AG04450 (cell line): ENCODE measurements at regions not wholly inside any gene's neighbourhood (a gene's known extent, or its start where the extent isn't known, plus 50 kb on each side); places are given as distances from the start of the nearest gene placed in this dataset.

Source experiments
- CTCF ChIA-PET: fragments of 300-600, 350-600 bp; formaldehyde crosslinking; extraction: SDS; loops from one replicate; lab custom pipeline; 2022; ENCODE audit warnings: antibody characterized with exemption, inconsistent platforms; lab: Charles Lee
- POLR2A ChIA-PET: fragments of 350-600 bp; formaldehyde crosslinking; extraction: SDS; loops from one replicate; lab custom pipeline; 2021; ENCODE audit warnings: antibody characterized with exemption, inconsistent platforms; lab: Yijun Ruan, JAX
- DNase-seq: peaks from one replicate; pipeline ENCODE4 v3.0.0-alpha.2; 2011; ENCODE audit warnings: low read depth, low spot score
- H3K27ac ChIP-seq: one replicate; pipeline ENCODE4 v1.5.1; 2012; ENCODE audit warnings: low read depth, low read length, control low read depth
- H3K27me3 ChIP-seq: one replicate; pipeline ENCODE4 v1.6.0; 2012; ENCODE audit warnings: low read length; ENCODE audit not compliant: control insufficient read depth, insufficient read depth
- H3K4me3 ChIP-seq: 2 replicates; pipeline ENCODE4 v1.5.1; 2011; ENCODE audit warnings: mild to moderate bottlenecking, low read depth, low read length, control low read depth
- H3K9me3 ChIP-seq: 2 replicates; pipeline ENCODE4 v1.5.1; 2012; ENCODE audit warnings: low read length; ENCODE audit not compliant: control insufficient read depth, insufficient read depth
- CTCF ChIP-seq: IDR thresholded peaks from 2 replicates; pipeline ENCODE4 v1.5.1; 2011; ENCODE audit warnings: low read depth, low read length, control low read depth, inconsistent platforms

DNA sequence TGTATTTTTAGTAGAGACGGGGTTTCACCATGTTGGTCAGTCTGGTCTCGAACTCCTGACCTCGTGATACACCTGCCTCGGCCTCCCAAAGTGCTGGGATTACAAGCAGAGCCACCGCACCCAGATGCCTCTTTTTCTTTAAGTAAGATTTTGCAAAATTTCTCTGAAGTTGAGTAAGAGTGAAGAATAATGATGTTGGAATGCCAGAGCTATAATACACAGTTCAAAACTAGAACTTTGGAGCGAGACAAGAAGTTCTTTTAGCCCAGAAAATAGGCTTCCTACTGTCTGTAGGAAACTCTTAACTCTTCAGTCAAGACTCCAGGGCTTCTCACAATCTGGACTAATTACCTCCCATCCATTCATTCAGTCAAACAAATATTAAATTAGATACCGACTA lies 51.4 kb downstream of the MARCHF4 start:
- H3K4me3 ChIP-seq = no peak overlapping the region
- H3K27me3 ChIP-seq = no peaks in the 10 kb centered on the region
- ChIA-PET CTCF (interaction anchor here (0.8 kb wide), 1 partner anchor 84 kb away, joined by 4 read pairs; no protein-coding TSS in a partner anchor), POLR2A (interaction anchor here (0.7 to 1.4 kb wide), 3 partner anchors 18 to 52 kb away, joined by 3 to 8 read pairs (median 3); no protein-coding TSS in a partner anchor)
- no peak for TF ChIP-seq CTCF
- no peak overlapping the region for H3K27ac ChIP-seq
- no peak for DNase-seq
- no peaks in the 10 kb centered on the region for H3K9me3 ChIP-seq

DNA sequence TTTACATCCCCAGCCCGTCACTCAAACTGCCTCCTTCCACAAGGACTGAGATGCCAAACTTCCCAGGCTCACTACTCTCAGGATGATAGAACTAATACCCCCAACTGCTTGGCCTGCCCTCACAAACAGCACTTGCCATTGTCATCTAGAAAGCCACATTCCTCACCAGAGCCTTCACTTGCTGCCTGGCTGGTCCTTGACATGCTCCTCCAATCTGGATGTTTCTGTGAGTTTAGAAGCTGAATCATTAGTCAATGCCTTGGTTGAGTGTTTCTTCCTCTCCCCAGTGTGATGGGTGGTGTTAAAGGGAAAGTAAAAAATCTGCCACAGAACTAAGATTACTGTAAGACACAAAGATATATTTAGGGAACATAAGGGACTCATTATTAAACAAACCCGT lies 52.5 kb downstream of the MARCHF4 start:
- H3K4me3 ChIP-seq = no peak overlapping the region
- TF ChIP-seq CTCF = no peak
- no peaks in the 10 kb centered on the region for H3K27me3 ChIP-seq
- no peak overlapping the region for H3K27ac ChIP-seq
- ChIA-PET CTCF (no interaction called here), POLR2A (interaction anchor here (1.4 kb wide), 1 partner anchor 53 kb away, joined by 8 read pairs; no protein-coding TSS in a partner anchor)
- H3K9me3 ChIP-seq = no peaks in the 10 kb centered on the region
- no peak for DNase-seq

- H3K4me3 ChIP-seq = no peak overlapping the region
- no peaks in the 10 kb centered on the region for H3K9me3 ChIP-seq
- no peak for DNase-seq
- no peak overlapping the region for H3K27ac ChIP-seq
- TF ChIP-seq CTCF = no peak
- H3K27me3 ChIP-seq = no peaks in the 10 kb centered on the region
- CTCF ChIA-PET = no interaction called here
- POLR2A ChIA-PET = no interaction called here
Measured at GRCh38 chr2:216318521-216318874, 53.8 kb downstream of the MARCHF4 start.

- DNase-seq = no peak
- ChIA-PET POLR2A (no interaction called here), CTCF (no interaction called here)
- TF ChIP-seq CTCF = no peak
- Histone ChIP-seq H3K27ac (no peak overlapping the region), H3K9me3 (no peaks in the 10 kb centered on the region), H3K4me3 (no peak overlapping the region), H3K27me3 (no peaks in the 10 kb centered on the region)
Measured at GRCh38 chr2:216317831-216318520, 54.3 kb downstream of the MARCHF4 start.

DNA sequence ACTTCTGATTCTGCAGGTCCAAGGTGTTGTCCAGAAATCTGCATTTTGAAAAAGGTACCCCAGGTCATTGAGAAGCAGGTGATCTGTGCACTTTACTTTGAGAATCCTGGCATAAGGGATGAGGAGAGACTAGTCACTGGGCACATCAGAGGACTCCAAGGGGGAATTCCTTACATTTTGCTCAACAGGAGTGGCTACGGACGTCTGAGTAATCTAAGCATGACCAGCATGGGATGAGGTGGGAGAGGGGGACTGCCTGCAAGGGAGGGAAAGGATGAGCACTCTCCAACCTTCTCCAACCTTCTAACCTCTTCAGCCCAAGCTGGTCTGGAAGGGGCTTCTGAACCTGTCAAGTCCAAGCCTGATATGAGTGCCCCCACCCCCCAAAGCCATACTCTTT lies 55.5 kb downstream of the MARCHF4 start:
- H3K4me3 ChIP-seq = no peak overlapping the region
- no peaks in the 10 kb centered on the region for H3K9me3 ChIP-seq
- DNase-seq = no peak
- peak overlapping the region; percentile 89 for H3K27ac ChIP-seq
- CTCF ChIA-PET = no interaction called here
- POLR2A ChIA-PET = no interaction called here
- no peaks in the 10 kb centered on the region for H3K27me3 ChIP-seq
- no peak for TF ChIP-seq CTCF
